Neural progenitor cell (in vitro differentiated cells): ENCODE measurements at regions not wholly inside any gene's neighbourhood (a gene's known extent, or its start where the extent isn't known, plus 50 kb on each side); places are given as distances from the start of the nearest gene placed in this dataset.
A peak's percentile ranks its signal among the peaks of the same experiment; 100 is the strongest.

Source experiments
- DNase-seq: peaks from one replicate; pipeline ENCODE4 v3.0.0-alpha.2; 2016; ENCODE audit warnings: low spot score
- H2AFZ ChIP-seq: fragments of 200-600 bp; sonication (generic); replicated peaks from 2 replicates; pipeline ENCODE4 v1.6.1; 2016; ENCODE audit warnings: antibody characterized with exemption
- H3F3A ChIP-seq: fragments of 200-600 bp; sonication (generic); 2 replicates; pipeline ENCODE4 v1.6.1; 2016; ENCODE audit warnings: antibody characterized with exemption, low read depth
- H3K27ac ChIP-seq: fragments of 200-600 bp; sonication (generic); 2 replicates; pipeline ENCODE4 v1.5.1; 2016; ENCODE audit warnings: mild to moderate bottlenecking
- H3K27me3 ChIP-seq: fragments of 200-600 bp; sonication (generic); 2 replicates; pipeline ENCODE4 v1.6.1; 2016; ENCODE audit warnings: mild to moderate bottlenecking, moderate library complexity
- H3K36me3 ChIP-seq: fragments of 200-600 bp; sonication (generic); 2 replicates; pipeline ENCODE4 v1.5.1; 2016
- H3K4me1 ChIP-seq: fragments of 200-600 bp; sonication (generic); 2 replicates; pipeline ENCODE4 v1.6.1; 2016; ENCODE audit warnings: mixed run types
- H3K4me2 ChIP-seq: fragments of 200-600 bp; sonication (generic); 2 replicates; pipeline ENCODE4 v1.6.1; 2016
- H3K4me3 ChIP-seq: fragments of 200-600 bp; sonication (generic); 2 replicates; pipeline ENCODE4 v1.5.1; 2016
- H3K79me2 ChIP-seq: fragments of 200-600 bp; sonication (generic); 2 replicates; pipeline ENCODE4 v1.6.1; 2016; ENCODE audit warnings: low read depth
- H3K9ac ChIP-seq: fragments of 200-600 bp; sonication (generic); 2 replicates; pipeline ENCODE4 v1.6.1; 2016
- H3K9me3 ChIP-seq: fragments of 200-600 bp; sonication (generic); 2 replicates; pipeline ENCODE4 v1.5.1; 2016; ENCODE audit warnings: low read depth
- H4K20me1 ChIP-seq: fragments of 200-600 bp; sonication (generic); 2 replicates; pipeline ENCODE4 v1.6.1; 2016; ENCODE audit warnings: low read depth
- H3K27ac Mint-ChIP-seq: 3 replicates; pipeline ENCODE4 v1.8.0; 2021; ENCODE audit warnings: mixed read lengths
- H3K27me3 Mint-ChIP-seq: 2 replicates; pipeline ENCODE4 v1.8.0; 2022; ENCODE audit warnings: low read depth, mild to moderate bottlenecking, inconsistent platforms, moderate library complexity, mixed read lengths; ENCODE audit not compliant: insufficient read depth
- H3K36me3 Mint-ChIP-seq: 3 replicates; pipeline ENCODE4 v1.8.0; 2021; ENCODE audit warnings: mixed read lengths
- H3K4me1 Mint-ChIP-seq: 3 replicates; pipeline ENCODE4 v1.8.0; 2021; ENCODE audit warnings: mixed read lengths
- H3K4me3 Mint-ChIP-seq: 3 replicates; pipeline ENCODE4 v1.8.0; 2021; ENCODE audit warnings: mild to moderate bottlenecking, moderate library complexity, mixed read lengths
- H3K9me3 Mint-ChIP-seq: 3 replicates; pipeline ENCODE4 v1.8.0; 2020; ENCODE audit warnings: mixed read lengths
- CTCF ChIP-seq: fragments of 200-600 bp; sonication (generic); IDR thresholded peaks from 2 replicates; pipeline ENCODE4 v1.5.1; 2017; ENCODE audit warnings: antibody characterized with exemption, mild to moderate bottlenecking
- EZH2 ChIP-seq: fragments of 200-600 bp; sonication (generic); IDR thresholded peaks from 2 replicates; pipeline ENCODE4 v1.6.1; 2017; ENCODE audit warnings: antibody characterized with exemption, mild to moderate bottlenecking, moderate library complexity
- EZH2phosphoT487 ChIP-seq: fragments of 200-600 bp; sonication (generic); IDR thresholded peaks from 2 replicates; pipeline ENCODE4 v1.6.1; 2017; ENCODE audit warnings: antibody characterized with exemption

- no peaks in the 10 kb centered on the region for H3K27me3 Mint-ChIP-seq
- H3K9me3 ChIP-seq, result no peaks in the 10 kb centered on the region
- no peak overlapping the region for H3K9ac ChIP-seq
- H3K27ac ChIP-seq, result no peak overlapping the region
- no peak for TF ChIP-seq EZH2
- no peak for TF ChIP-seq CTCF
- no peak for TF ChIP-seq EZH2phosphoT487
- H3K4me1 Mint-ChIP-seq, result peaks cover 3% of the 10 kb centered on the region
- no peaks in the 10 kb centered on the region for H3K79me2 ChIP-seq
- no peaks in the 10 kb centered on the region for H3K27me3 ChIP-seq
- no peak overlapping the region for H3K4me2 ChIP-seq
- H2AFZ ChIP-seq, result no peak overlapping the region
- no peaks in the 10 kb centered on the region for H3K36me3 Mint-ChIP-seq
- no peaks in the 10 kb centered on the region for H3K9me3 Mint-ChIP-seq
- peaks cover 4% of the 10 kb centered on the region for H3K4me1 ChIP-seq
- no peak overlapping the region for H3K27ac Mint-ChIP-seq
- H3K4me3 ChIP-seq, result no peak overlapping the region
- no peaks in the 10 kb centered on the region for H4K20me1 ChIP-seq
- no peaks in the 10 kb centered on the region for H3F3A ChIP-seq
- no peak for DNase-seq
- no peaks in the 10 kb centered on the region for H3K36me3 ChIP-seq
- H3K4me3 Mint-ChIP-seq, result no peak overlapping the region
Observed at GRCh38 chrX:112367065-112367464, 284.5 kb upstream of the TRPC5 start.

GRCh38 chrX:112359906-112360305 is 277.3 kb upstream of the TRPC5 start:
- Histone ChIP-seq H3K9me3 (no peaks in the 10 kb centered on the region), H3K4me1 (peaks cover 13% of the 10 kb centered on the region), H3K27ac (no peak overlapping the region), H3K4me2 (no peak overlapping the region), H2AFZ (no peak overlapping the region), H4K20me1 (no peaks in the 10 kb centered on the region), H3K36me3 (no peaks in the 10 kb centered on the region), H3K27me3 (no peaks in the 10 kb centered on the region), H3K79me2 (no peaks in the 10 kb centered on the region), H3F3A (no peaks in the 10 kb centered on the region), H3K9ac (no peak overlapping the region), H3K4me3 (no peak overlapping the region)
- H3K27ac Mint-ChIP-seq, result no peak overlapping the region
- TF ChIP-seq EZH2 (no peak), EZH2phosphoT487 (no peak), CTCF (no peak)
- H3K27me3 Mint-ChIP-seq, result no peaks in the 10 kb centered on the region
- H3K4me1 Mint-ChIP-seq, result peaks cover 8% of the 10 kb centered on the region
- no peak overlapping the region for H3K4me3 Mint-ChIP-seq
- DNase-seq, result no peak
- H3K36me3 Mint-ChIP-seq, result no peaks in the 10 kb centered on the region
- H3K9me3 Mint-ChIP-seq, result no peaks in the 10 kb centered on the region

- H3K36me3 ChIP-seq, result no peaks in the 10 kb centered on the region
- peak overlapping the region; percentile 17 for H2AFZ ChIP-seq
- Mint-ChIP-seq H3K36me3 (no peaks in the 10 kb centered on the region), H3K4me1 (peaks cover 6% of the 10 kb centered on the region), H3K27me3 (no peaks in the 10 kb centered on the region), H3K4me3 (no peak overlapping the region), H3K9me3 (peaks cover 6% of the 10 kb centered on the region), H3K27ac (no peak overlapping the region)
- peaks cover 9% of the 10 kb centered on the region for H3K4me1 ChIP-seq
- H3K4me3 ChIP-seq, result no peak overlapping the region
- no peaks in the 10 kb centered on the region for H4K20me1 ChIP-seq
- H3K9ac ChIP-seq, result no peak overlapping the region
- no peak for TF ChIP-seq EZH2phosphoT487
- TF ChIP-seq CTCF, result no peak
- TF ChIP-seq EZH2, result no peak
- H3K79me2 ChIP-seq, result no peaks in the 10 kb centered on the region
- H3K4me2 ChIP-seq, result peak overlapping the region; percentile 38
- no peaks in the 10 kb centered on the region for H3F3A ChIP-seq
- no peak for DNase-seq
- H3K9me3 ChIP-seq, result no peaks in the 10 kb centered on the region
- H3K27ac ChIP-seq, result no peak overlapping the region
- no peaks in the 10 kb centered on the region for H3K27me3 ChIP-seq
Observed at GRCh38 chrX:112355931-112356330, 273.4 kb upstream of the TRPC5 start.

GRCh38 chrX:112341598-112341997 is 259.0 kb upstream of the TRPC5 start:
- H3K27ac ChIP-seq, result no peak overlapping the region
- no peaks in the 10 kb centered on the region for H3F3A ChIP-seq
- H4K20me1 ChIP-seq, result no peaks in the 10 kb centered on the region
- no peak overlapping the region for H3K4me2 ChIP-seq
- H3K4me1 ChIP-seq, result no peaks in the 10 kb centered on the region
- H3K4me3 ChIP-seq, result no peak overlapping the region
- no peaks in the 10 kb centered on the region for H3K36me3 Mint-ChIP-seq
- no peak for TF ChIP-seq EZH2
- no peak for TF ChIP-seq CTCF
- TF ChIP-seq EZH2phosphoT487, result no peak
- DNase-seq, result no peak
- H3K27me3 ChIP-seq, result no peaks in the 10 kb centered on the region
- no peaks in the 10 kb centered on the region for H3K36me3 ChIP-seq
- H3K79me2 ChIP-seq, result no peaks in the 10 kb centered on the region
- H3K27me3 Mint-ChIP-seq, result peaks cover 5% of the 10 kb centered on the region
- no peak overlapping the region for H3K4me3 Mint-ChIP-seq
- H3K9me3 Mint-ChIP-seq, result no peaks in the 10 kb centered on the region
- no peak overlapping the region for H3K9ac ChIP-seq
- no peak overlapping the region for H3K27ac Mint-ChIP-seq
- H2AFZ ChIP-seq, result no peak overlapping the region
- no peaks in the 10 kb centered on the region for H3K9me3 ChIP-seq
- no peaks in the 10 kb centered on the region for H3K4me1 Mint-ChIP-seq
